Smooth muscle cell (in vitro differentiated cells): ENCODE measurements at regions not wholly inside any gene's neighbourhood (a gene's known extent, or its start where the extent isn't known, plus 50 kb on each side); places are given as distances from the start of the nearest gene placed in this dataset.

Experiments used
- DNase-seq: peaks from one replicate; lab custom pipeline; 2025; ENCODE audit not compliant: unreplicated experiment; lab: John Stamatoyannopoulos, UW
- H2AFZ ChIP-seq: fragments of 200-600 bp; sonication (generic); 2 replicates; pipeline ENCODE4 v1.6.0; 2016; ENCODE audit warnings: antibody characterized with exemption, low read depth, mild to moderate bottlenecking
- H3F3A ChIP-seq: fragments of 200-600 bp; sonication (generic); 2 replicates; pipeline ENCODE4 v1.6.0; 2017; ENCODE audit warnings: antibody characterized with exemption, low read depth
- H3K27ac ChIP-seq: fragments of 200-600 bp; sonication (generic); 2 replicates; pipeline ENCODE4 v1.5.1; 2016; ENCODE audit warnings: low read depth, mild to moderate bottlenecking
- H3K27me3 ChIP-seq: fragments of 200-600 bp; sonication (generic); 2 replicates; pipeline ENCODE4 v1.6.1; 2016; ENCODE audit warnings: low read depth, mild to moderate bottlenecking
- H3K36me3 ChIP-seq: fragments of 200-600 bp; sonication (generic); 2 replicates; pipeline ENCODE4 v1.5.1; 2016; ENCODE audit warnings: low read depth
- H3K4me1 ChIP-seq: fragments of 200-600 bp; sonication (generic); 2 replicates; pipeline ENCODE4 v1.5.1; 2016; ENCODE audit warnings: low read depth
- H3K4me2 ChIP-seq: fragments of 200-600 bp; sonication (generic); 2 replicates; pipeline ENCODE4 v1.6.0; 2016; ENCODE audit warnings: mild to moderate bottlenecking
- H3K4me3 ChIP-seq: fragments of 200-600 bp; sonication (generic); 2 replicates; pipeline ENCODE4 v1.5.1; 2016; ENCODE audit warnings: mild to moderate bottlenecking
- H3K79me2 ChIP-seq: fragments of 200-600 bp; sonication (generic); 2 replicates; pipeline ENCODE4 v1.6.0; 2016; ENCODE audit warnings: low read depth, mild to moderate bottlenecking
- H3K9ac ChIP-seq: fragments of 200-600 bp; sonication (generic); 2 replicates; pipeline ENCODE4 v1.6.0; 2016; ENCODE audit warnings: low read depth
- H3K9me3 ChIP-seq: fragments of 200-600 bp; sonication (generic); replicated peaks from 2 replicates; pipeline ENCODE4 v1.5.1; 2016; ENCODE audit warnings: low read depth
- H4K20me1 ChIP-seq: fragments of 200-600 bp; sonication (generic); 2 replicates; pipeline ENCODE4 v1.6.0; 2016; ENCODE audit warnings: low read depth
- CTCF ChIP-seq: fragments of 200-600 bp; sonication (generic); IDR thresholded peaks from 2 replicates; pipeline ENCODE4 v1.5.1; 2017; ENCODE audit warnings: borderline replicate concordance, mild to moderate bottlenecking, antibody characterized with exemption; ENCODE audit not compliant: insufficient read depth, poor library complexity, severe bottlenecking
- WGBS: methylation state at CpG from one replicate; pipeline ENCODE4 v1.1.7; 2016; ENCODE audit warnings: low lambda C conversion rate; 5-methylcytosine and 5-hydroxymethylcytosine counted together

DNA sequence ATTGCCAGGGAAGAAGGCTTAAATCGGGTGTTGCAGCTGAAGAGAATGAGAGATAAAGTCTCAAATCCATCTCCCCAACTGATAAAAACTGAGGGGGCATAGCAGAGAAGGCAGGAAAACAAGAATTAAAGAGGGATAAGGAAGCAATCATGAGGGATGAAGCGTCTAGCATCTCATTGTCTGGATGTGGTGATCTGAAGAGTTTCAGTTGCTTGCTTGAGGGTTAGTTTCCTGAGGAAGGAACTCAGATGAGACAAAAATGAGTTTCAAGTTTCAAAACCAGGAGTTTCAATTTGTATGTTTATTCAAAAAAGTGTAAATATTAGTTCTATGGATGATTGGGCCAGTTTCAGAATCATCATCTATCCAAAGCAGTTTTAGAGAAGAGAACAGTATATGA is 496.9 kb downstream of the RAB28 start:
- H2AFZ ChIP-seq, result no peak overlapping the region
- no peaks in the 10 kb centered on the region for H3K79me2 ChIP-seq
- no peak overlapping the region for H3K4me2 ChIP-seq
- H3K36me3 ChIP-seq, result no peaks in the 10 kb centered on the region
- H3K4me1 ChIP-seq, result no peaks in the 10 kb centered on the region
- H3K27ac ChIP-seq, result no peak overlapping the region
- no peaks in the 10 kb centered on the region for H4K20me1 ChIP-seq
- H3K9ac ChIP-seq, result no peak overlapping the region
- no peaks in the 10 kb centered on the region for H3K9me3 ChIP-seq
- no peak for TF ChIP-seq CTCF
- 51% methylated on average over 2 of the region's 2 CpGs for WGBS
- DNase-seq, result no peak
- H3K27me3 ChIP-seq, result no peaks in the 10 kb centered on the region
- no peaks in the 10 kb centered on the region for H3F3A ChIP-seq
- no peak overlapping the region for H3K4me3 ChIP-seq

GRCh38 chr4:12979797-12980196 is 504.3 kb downstream of the RAB28 start:
- no peak overlapping the region for H3K4me2 ChIP-seq
- H3K4me1 ChIP-seq, result no peaks in the 10 kb centered on the region
- H3F3A ChIP-seq, result no peaks in the 10 kb centered on the region
- no peak overlapping the region for H3K9ac ChIP-seq
- no peaks in the 10 kb centered on the region for H3K27me3 ChIP-seq
- H3K9me3 ChIP-seq, result no peaks in the 10 kb centered on the region
- DNase-seq, result no peak
- no peaks in the 10 kb centered on the region for H3K36me3 ChIP-seq
- no peaks in the 10 kb centered on the region for H3K79me2 ChIP-seq
- no peak overlapping the region for H3K27ac ChIP-seq
- H4K20me1 ChIP-seq, result no peaks in the 10 kb centered on the region
- no peak for TF ChIP-seq CTCF
- H2AFZ ChIP-seq, result no peak overlapping the region
- WGBS, result 87% methylated on average over 11 of the region's 11 CpGs
- no peak overlapping the region for H3K4me3 ChIP-seq

DNA sequence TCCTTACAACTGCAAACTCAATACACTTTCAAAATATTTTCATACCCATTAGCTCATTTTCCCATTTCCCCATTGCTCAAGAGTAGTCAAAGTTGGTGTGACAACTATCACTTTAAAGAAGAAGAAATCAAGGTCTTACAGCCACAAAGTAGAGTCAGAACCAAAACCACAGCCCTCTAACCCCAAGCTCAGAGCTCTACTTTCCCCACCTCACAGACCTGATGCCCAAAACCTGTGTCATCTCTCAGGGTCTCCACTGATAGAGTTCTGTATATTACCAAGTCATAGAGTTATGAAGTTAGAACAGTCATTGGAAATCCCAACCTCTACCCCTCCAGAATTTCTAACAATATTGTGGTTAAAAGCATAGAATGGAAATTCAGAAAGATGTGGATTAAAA is 505.8 kb downstream of the RAB28 start:
- no peak for DNase-seq
- Histone ChIP-seq H3K27ac (no peak overlapping the region), H4K20me1 (no peaks in the 10 kb centered on the region), H3K4me1 (no peaks in the 10 kb centered on the region), H3K9ac (no peak overlapping the region), H3F3A (no peaks in the 10 kb centered on the region), H3K4me2 (no peak overlapping the region), H2AFZ (no peak overlapping the region), H3K4me3 (no peak overlapping the region), H3K27me3 (no peaks in the 10 kb centered on the region), H3K79me2 (no peaks in the 10 kb centered on the region), H3K9me3 (no peaks in the 10 kb centered on the region), H3K36me3 (no peaks in the 10 kb centered on the region)
- TF ChIP-seq CTCF, result no peak

DNA sequence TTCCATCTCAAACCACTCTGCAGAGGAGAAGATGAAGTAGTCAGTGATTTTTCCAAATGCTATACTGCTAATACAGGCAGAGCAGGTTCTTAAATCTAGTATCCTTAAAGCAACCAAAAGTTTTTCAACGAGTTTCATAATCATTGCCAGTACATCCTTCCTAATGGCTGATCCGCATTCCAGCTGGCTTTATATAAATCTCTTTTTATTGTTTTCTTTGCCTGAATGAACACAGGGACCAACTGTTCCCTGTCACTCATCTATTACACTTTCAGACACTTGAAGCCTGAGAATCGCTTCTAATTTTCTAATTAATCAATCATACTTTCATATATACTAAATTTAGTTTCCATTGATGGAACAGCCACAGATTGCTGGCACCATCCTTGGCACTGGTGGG is 508.6 kb downstream of the RAB28 start:
- Histone ChIP-seq H3F3A (no peaks in the 10 kb centered on the region), H3K4me2 (no peak overlapping the region), H3K4me1 (no peaks in the 10 kb centered on the region), H3K27ac (no peak overlapping the region), H3K27me3 (no peaks in the 10 kb centered on the region), H3K4me3 (no peak overlapping the region), H4K20me1 (no peaks in the 10 kb centered on the region), H3K9me3 (no peaks in the 10 kb centered on the region), H3K36me3 (no peaks in the 10 kb centered on the region), H3K79me2 (no peaks in the 10 kb centered on the region), H2AFZ (no peak overlapping the region), H3K9ac (no peak overlapping the region)
- no peak for TF ChIP-seq CTCF
- no peak for DNase-seq
- 85% methylated on average over 3 of the region's 3 CpGs for WGBS
